Mesothelial cell of epicardium (in vitro differentiated cells): ENCODE measurements at regions not wholly inside any gene's neighbourhood (a gene's known extent, or its start where the extent isn't known, plus 50 kb on each side); places are given as distances from the start of the nearest gene placed in this dataset.

Source experiments
- DNase-seq, 2 experiments: peaks; one replicate each; pipeline ENCODE4 v3.0.0; 2021; ENCODE audit warnings: low spot score in 2 of 2; ENCODE audit not compliant: unreplicated experiment in 2 of 2
- H3K27ac Mint-ChIP-seq: 2 replicates; pipeline ENCODE4 v1.8.0; 2021; ENCODE audit warnings: mixed read lengths
- H3K27me3 Mint-ChIP-seq: 2 replicates; pipeline ENCODE4 v1.8.0; 2021; ENCODE audit warnings: low read depth, mixed read lengths
- H3K36me3 Mint-ChIP-seq: 2 replicates; pipeline ENCODE4 v1.8.0; 2021; ENCODE audit warnings: mixed read lengths
- H3K4me1 Mint-ChIP-seq: 2 replicates; pipeline ENCODE4 v1.8.0; 2021; ENCODE audit warnings: mixed read lengths
- H3K4me3 Mint-ChIP-seq: 2 replicates; pipeline ENCODE4 v1.8.0; 2021; ENCODE audit warnings: mild to moderate bottlenecking, moderate library complexity, mixed read lengths
- H3K9me3 Mint-ChIP-seq: 2 replicates; pipeline ENCODE4 v1.8.0; 2021; ENCODE audit warnings: mixed read lengths
- TF ChIP-seq, protein P1 (sequence below): fragments of 200-600 bp; sonication (generic); IDR thresholded peaks from one replicate; pipeline ENCODE4 v1.5.0; 2021; ENCODE audit warnings: antibody characterized with exemption; ENCODE audit not compliant: unreplicated experiment

DNA sequence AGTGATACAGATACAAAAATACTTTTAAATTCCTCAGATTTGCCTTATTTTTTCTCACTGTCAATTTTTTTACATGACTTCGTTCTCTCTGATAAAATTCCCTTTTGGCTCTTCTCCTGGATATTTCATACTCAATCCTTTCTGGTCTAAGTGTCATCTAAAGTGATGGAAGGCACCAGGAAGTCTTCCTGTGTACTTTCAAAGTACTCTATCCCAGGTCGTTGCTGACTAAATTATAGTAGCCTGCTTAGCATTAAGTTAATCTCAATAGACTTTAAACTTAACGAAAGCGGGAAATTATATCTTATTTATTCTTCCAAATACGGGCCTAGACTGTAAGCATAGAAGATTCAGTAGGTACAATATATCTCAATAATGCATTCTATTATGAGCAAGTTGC lies 67.8 kb downstream of the CASP12 start:
- H3K9me3 Mint-ChIP-seq: peaks cover 16% of the 10 kb centered on the region

DNA sequence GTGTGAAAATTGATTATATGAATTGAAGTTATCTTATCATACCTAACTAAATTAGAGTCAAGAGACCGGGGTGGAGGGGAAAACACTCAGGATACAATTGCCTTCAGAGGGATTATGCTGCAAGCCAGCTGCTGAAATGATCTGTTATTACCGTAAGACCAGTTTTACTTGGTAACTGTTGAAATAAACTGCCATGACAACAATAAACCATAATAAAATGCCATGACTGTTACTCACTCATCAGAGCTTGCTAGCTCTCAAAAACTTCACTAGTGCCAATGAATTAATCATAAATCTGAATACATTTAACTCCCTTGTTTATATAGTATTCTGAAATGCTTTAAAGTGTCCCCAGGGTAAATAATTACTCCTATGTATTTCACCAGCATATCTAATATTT lies 68.2 kb downstream of the CASP12 start:
- H3K36me3 Mint-ChIP-seq: no peaks in the 10 kb centered on the region
- TF ChIP-seq, protein P1, sequence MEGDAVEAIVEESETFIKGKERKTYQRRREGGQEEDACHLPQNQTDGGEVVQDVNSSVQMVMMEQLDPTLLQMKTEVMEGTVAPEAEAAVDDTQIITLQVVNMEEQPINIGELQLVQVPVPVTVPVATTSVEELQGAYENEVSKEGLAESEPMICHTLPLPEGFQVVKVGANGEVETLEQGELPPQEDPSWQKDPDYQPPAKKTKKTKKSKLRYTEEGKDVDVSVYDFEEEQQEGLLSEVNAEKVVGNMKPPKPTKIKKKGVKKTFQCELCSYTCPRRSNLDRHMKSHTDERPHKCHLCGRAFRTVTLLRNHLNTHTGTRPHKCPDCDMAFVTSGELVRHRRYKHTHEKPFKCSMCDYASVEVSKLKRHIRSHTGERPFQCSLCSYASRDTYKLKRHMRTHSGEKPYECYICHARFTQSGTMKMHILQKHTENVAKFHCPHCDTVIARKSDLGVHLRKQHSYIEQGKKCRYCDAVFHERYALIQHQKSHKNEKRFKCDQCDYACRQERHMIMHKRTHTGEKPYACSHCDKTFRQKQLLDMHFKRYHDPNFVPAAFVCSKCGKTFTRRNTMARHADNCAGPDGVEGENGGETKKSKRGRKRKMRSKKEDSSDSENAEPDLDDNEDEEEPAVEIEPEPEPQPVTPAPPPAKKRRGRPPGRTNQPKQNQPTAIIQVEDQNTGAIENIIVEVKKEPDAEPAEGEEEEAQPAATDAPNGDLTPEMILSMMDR: no peak
- H3K4me1 Mint-ChIP-seq: peaks cover 22% of the 10 kb centered on the region
- H3K27ac Mint-ChIP-seq: peak overlapping the region; percentile 64
- H3K9me3 Mint-ChIP-seq: peaks cover 16% of the 10 kb centered on the region
- no peaks in the 10 kb centered on the region for H3K27me3 Mint-ChIP-seq
- no peak for DNase-seq
- no peak overlapping the region for H3K4me3 Mint-ChIP-seq

More for the DNA sequence above, 67.8 kb downstream of the CASP12 start:
- peaks cover 22% of the 10 kb centered on the region for H3K4me1 Mint-ChIP-seq
- no peaks in the 10 kb centered on the region for H3K36me3 Mint-ChIP-seq
- no peaks in the 10 kb centered on the region for H3K27me3 Mint-ChIP-seq
- TF ChIP-seq, protein P1: no peak
- DNase-seq: no peak
- no peak overlapping the region for H3K4me3 Mint-ChIP-seq
- H3K27ac Mint-ChIP-seq: no peak overlapping the region

DNA sequence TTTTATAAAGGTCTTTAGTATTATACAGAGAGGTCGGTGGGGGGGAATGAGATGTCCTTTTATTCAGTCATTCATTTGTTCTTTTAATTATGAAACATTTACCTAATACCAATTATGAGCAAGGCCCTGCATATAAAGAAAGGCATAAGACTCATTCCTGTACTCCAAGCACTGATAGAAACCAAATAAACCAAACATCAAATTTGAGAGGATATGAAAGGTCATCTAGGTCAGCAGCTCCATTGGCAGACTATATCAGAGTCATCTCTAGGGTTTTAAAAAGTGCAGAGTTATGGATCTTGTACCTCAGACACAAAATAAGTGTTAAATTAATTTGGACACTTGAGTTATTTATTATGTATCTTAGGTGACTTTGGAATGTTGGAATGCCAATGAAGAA lies 71.5 kb downstream of the CASP12 start:
- H3K4me3 Mint-ChIP-seq: no peak overlapping the region
- TF ChIP-seq, protein P1: no peak
- peaks cover 8% of the 10 kb centered on the region for H3K9me3 Mint-ChIP-seq
- DNase-seq: no peak
- H3K4me1 Mint-ChIP-seq: peaks cover 24% of the 10 kb centered on the region
- no peaks in the 10 kb centered on the region for H3K36me3 Mint-ChIP-seq
- no peak overlapping the region for H3K27ac Mint-ChIP-seq
- no peaks in the 10 kb centered on the region for H3K27me3 Mint-ChIP-seq

DNA sequence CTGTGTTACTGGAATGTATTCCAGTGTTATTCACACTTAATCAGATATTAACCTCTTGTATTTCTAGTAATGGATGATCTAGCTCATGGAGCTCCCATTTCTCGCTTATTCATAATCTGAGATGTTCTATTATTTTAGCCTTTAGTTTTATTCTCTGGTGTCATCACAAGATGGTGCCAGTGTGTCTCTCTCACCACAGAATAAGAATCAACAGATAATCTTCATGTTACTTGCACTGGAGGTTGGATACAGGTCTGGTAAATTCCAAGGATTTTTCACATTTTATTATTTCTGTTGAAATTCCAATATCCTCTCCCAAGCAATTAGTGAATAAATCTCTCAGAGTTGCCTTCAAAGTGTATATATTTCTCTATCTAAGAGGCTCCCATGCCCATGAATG lies 74.6 kb downstream of the CASP12 start:
- H3K4me1 Mint-ChIP-seq: peaks cover 16% of the 10 kb centered on the region
- TF ChIP-seq, protein P1: no peak
- H3K27ac Mint-ChIP-seq: no peak overlapping the region
- H3K36me3 Mint-ChIP-seq: no peaks in the 10 kb centered on the region
- H3K27me3 Mint-ChIP-seq: no peaks in the 10 kb centered on the region
- DNase-seq: no peak
- H3K4me3 Mint-ChIP-seq: no peak overlapping the region
- H3K9me3 Mint-ChIP-seq: peaks cover 4% of the 10 kb centered on the region

DNA sequence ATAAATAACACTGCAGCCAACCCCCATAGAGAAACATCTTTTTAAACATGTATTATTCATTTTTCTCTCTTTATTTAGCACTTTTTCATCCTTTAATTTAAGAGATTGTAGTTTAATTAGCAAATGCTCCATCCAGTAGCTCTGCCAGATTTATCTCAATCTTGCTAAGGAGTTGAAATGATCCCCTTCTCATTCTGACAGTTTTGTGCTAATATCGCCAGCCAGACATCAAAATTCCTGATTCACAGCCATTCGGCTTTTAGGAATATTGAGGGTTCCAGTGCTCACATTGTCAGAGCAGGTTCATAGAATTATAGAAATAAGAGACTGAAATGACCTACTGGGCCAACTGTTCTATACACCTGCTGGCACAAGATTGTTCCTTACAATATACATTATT lies 77.8 kb downstream of the CASP12 start:
- Mint-ChIP-seq H3K27me3 (no peaks in the 10 kb centered on the region), H3K4me3 (no peak overlapping the region), H3K4me1 (peaks cover 19% of the 10 kb centered on the region), H3K36me3 (no peaks in the 10 kb centered on the region), H3K9me3 (peaks cover 4% of the 10 kb centered on the region), H3K27ac (no peak overlapping the region)
- DNase-seq: no peak
- TF ChIP-seq, protein P1: no peak

DNA sequence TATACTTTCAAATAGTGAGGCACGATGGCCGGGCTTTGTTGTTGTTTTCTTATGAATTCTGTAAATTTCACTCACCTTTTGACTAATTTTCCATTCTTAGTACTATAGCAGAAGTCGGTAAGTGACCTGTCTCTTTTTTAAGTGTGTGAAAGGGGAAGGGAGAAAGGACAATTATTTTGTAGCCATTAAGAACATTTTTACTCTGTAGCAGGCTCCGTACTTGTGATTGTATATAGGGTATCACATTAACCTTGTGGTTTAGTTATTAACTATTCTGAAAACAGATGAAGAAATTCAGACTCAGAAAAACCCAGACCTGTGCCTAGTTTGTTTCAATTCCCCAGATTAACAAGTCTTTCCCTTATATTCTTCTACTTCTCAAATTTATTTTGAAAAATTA lies 78.7 kb downstream of the CASP12 start:
- Mint-ChIP-seq H3K36me3 (no peaks in the 10 kb centered on the region), H3K27me3 (no peaks in the 10 kb centered on the region), H3K4me1 (peaks cover 19% of the 10 kb centered on the region), H3K9me3 (peaks cover 4% of the 10 kb centered on the region), H3K27ac (no peak overlapping the region), H3K4me3 (no peak overlapping the region)
- TF ChIP-seq, protein P1: no peak
- no peak for DNase-seq
